T follicular helper cell (primary cell): ENCODE measurements at regions not wholly inside any gene's neighbourhood (a gene's known extent, or its start where the extent isn't known, plus 50 kb on each side); places are given as distances from the start of the nearest gene placed in this dataset.
"Not testable (repeated sequence)": the region's sequence is repeated elsewhere in the genome, so short reads cannot be mapped to it uniquely, and the experiment has no call there.

ENCODE experiments used
- DNase-seq: peaks from one replicate; pipeline ENCODE4 v3.0.0-alpha.2; 2020; ENCODE audit warnings: low read depth

GRCh38 chr4:1572964-1573720 lies 111.0 kb downstream of the FAM53A start:
- DNase-seq, result no peak

DNA sequence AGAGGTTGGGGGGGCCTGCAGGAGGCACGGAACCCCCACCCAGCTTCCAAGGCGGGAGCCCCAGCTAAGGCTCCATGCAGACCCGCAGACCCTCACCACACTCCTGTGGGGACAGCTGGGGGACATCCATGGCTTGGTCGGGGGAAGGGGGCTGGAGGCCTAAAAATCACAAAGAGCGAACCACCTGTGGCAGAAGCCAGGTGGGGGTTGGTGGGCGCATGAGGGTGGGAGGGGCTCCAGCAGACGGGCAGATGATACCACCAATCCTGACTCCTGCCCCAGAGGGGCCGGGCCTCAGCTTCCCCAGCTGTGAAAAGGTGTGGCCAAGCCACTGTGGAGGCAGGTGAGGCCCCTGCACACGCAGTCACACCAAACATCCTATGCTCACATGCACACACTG lies 111.6 kb downstream of the FAM53A start:
- no peak for DNase-seq

DNA sequence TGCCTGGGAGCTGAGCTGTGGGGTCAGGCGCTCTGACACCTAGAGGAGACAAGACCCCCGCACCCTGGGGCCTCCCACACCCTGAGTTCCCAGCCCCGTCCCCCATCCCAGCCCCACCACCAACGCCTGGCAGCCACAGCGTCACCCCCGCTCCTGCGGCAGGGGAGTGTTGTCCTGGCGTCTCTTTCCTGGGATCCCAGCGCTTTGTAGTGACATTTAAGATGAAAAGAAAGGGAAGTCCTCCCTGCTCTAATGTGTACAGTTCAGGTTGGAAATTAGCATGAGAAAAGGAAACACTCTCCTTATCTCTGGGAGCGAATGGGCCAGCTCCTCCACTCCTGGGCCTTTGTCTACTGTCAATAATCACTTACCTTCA lies 112.1 kb downstream of the FAM53A start:
- no peak for DNase-seq

GRCh38 chr4:1571165-1572009 lies 112.7 kb downstream of the FAM53A start:
- no peak for DNase-seq

- no peak for DNase-seq
Observed at GRCh38 chr4:1570291-1571164, 113.6 kb downstream of the FAM53A start.

DNA sequence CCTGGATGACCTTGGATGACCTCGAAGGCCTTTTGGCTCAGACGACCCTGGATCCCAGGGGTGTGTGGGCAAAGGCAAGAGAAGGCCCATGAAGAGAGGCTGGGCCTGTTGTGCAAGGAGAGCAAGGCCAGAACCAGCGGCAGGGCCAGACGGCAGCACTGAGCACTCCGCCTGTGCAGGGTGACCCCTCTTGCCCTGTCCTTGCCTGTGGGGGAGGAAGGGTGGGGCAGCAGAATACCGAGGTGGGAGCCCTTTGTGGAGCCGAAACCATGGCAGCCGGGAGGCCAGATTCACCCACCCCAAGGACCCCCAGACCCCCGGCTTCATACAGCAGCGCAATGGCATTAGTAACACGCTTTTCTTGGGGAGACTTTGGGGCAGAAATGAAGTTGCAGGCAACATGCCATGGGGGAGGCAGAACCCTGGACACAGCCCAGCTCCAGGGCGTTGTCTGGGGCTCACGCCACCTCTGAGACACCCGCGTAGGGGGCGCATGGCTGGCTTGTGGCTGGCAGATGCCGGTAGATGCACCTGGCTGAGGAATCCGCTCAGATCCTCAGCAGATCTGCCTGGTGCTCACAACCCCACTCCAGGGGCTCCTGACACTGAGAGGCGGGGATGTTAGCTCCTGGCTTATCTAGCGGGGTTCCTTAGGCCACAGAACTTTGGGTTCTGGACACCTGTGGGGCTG lies 114.5 kb downstream of the FAM53A start:
- no peak for DNase-seq

GRCh38 chr4:1568855-1569460 lies 115.2 kb downstream of the FAM53A start:
- DNase-seq, result no peak

- DNase-seq, result no peak
Observed at GRCh38 chr4:1567808-1568581, 116.1 kb downstream of the FAM53A start.

GRCh38 chr4:1567519-1567807 lies 116.7 kb downstream of the FAM53A start:
- DNase-seq, result no peak

DNA sequence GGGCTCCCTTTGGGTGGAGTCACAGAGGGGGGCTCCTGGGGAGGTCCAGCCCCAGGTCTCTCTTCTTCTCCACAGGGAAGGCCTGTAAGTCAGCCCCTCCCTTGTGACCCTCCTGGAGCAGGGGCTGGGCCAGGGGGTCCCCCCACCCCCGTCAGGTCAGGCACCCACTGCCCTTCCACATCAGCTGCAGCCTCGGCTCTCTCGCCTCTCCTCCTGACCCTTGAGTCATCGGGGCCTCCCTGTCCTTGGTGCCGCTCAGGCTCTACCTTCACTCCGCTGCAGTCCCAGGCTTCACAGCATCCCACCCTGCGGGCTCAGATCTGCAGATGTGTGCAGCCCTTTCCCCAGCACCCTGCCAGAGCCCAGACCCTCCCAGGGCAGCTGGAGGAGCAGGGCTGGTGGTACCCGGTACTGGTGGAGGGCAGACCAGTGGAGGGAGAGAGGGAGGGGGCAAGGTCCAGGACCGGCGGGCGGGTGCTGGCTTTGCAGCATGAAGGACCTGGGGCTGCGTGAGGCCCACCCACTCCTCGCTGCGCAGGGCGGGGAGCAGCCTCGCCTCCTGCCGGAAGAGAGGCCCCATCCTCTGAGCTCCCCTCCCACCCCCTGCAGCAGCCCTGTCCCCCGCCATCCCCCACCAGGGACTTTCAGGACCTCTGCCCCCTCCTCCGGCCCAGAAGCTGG lies 117.1 kb downstream of the FAM53A start:
- DNase-seq, result no peak

- DNase-seq, result not testable (repeated sequence)
Observed at GRCh38 chr4:1566301-1566837, 117.7 kb downstream of the FAM53A start.

DNA sequence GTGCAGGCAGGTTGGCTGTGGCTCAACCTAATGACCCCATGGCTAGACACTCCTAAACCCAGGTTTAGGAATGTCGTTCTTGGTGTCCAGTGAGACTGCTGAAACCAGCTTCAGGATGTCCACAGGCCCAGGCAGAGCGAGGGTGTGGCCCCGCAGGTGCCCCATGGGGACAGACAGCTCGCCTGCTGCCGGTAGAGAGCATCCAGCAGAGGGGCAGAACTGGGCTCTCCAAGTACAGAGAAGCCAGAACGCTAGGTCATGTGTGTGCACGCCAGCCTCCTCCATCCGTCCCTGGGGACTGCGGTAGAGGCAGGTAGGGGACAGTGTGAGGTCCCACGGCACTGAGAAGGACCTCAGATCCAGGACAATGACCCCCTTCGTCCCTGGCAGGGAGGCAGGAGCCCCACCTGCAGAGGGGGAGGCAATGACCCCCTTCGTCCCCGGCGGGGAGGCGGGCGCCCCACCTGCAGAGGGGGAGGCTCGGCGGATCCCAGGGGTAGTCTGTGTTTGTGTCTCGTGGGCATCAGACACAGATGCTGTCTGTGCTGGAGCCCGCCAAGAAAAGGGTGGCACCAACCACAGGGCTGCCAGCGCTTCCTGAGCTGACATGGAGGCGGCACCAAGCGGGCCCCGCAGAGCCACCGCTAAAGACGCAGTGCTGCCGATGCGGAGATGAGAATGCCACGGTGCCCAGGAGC lies 118.4 kb downstream of the FAM53A start:
- DNase-seq, result no peak

DNA sequence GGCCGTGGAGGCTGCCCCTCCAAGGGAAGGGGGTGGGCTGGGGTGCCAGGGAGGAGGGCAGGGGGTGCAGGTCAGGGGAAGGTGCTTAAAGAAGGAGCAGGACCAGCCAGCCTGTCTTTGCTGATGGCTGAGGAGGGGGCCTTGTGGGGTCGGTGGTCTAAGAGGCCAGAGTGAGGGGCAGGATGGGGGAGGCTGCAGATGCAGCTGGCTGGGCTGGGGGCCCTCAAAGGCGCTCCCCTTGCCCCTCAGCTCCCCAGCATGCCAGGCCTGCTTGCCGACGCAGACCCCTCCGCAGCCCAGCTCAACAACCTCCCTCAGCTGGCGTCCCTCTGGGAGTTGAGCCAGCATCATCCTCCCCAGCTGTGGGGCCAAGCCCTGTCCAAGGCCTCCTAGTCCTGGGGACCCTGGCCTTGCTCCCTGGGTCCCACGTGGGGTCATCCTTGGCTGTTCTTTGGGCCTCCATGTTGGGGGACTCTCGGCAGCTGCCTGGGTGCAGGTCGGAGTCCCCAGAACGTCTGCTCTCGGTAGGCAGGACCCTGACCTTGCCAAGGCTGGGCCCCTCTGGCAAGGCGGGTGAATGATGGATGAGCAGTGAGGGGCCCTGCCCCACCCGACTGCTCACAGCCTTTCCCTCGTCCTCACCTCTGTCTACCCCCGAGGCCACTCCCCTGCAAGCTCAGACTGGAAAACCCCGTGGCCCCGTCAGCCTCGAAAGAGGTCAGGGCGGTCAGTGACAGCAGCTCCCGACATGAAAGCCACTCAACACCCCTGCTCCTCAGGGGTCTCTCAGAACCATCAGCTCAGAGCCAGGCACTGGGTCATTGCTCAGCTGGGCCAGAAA lies 119.4 kb downstream of the FAM53A start:
- DNase-seq, result no peak

DNA sequence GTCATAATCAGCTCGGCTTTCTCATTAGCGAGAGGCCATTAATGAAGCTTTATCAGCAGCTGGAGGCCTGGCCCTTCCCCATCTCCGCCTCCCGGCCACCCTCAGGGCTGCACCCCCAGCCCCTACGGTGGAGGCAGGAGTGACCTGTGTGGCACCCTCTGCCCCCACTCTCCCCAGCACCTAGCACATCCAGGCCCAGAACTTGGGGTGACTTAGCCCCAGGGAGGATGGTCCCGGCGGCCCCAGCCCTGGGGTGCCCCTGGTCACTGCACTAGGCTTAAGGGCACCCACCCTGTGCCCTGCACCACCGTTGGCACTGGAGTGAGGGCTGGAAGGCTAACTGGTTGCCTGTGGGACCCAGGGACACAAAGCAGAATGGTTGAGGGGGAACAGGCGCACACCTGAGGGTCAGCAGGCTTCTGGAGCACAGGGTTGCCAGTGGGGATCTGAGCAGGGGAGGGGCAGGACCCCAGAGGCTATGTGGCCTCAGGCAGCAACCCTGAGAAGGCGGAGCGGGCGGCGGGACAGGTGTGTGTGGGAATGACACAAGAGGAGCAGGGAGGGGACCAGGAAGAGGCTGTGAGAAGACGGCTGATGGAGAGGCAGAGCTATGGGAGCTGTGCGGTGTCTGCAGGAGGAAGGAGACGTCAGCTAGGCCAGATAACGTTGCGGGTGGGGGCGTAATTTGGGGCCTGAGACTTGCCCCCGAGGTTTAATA lies 120.2 kb downstream of the FAM53A start:
- no peak for DNase-seq

DNA sequence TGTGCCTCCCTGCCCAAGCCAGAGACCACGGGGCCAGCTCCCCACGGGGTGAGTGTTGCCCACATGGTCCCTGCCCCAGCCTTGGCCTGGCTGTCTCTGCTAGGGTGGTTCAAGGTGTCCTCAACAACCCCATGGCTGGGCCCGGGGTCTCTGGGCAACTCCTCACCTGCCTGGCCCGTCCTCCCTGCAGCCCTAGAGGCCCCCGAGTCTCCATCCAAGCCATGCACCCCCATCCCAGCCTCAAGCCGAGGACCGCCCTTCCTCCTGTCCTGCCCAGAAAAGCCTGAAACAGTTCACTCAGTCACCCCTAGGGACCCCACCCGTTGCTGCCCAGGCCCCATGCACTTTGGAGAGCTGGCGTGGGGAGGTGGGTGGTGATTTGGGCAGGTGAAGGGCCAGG lies 120.9 kb downstream of the FAM53A start:
- no peak for DNase-seq

GRCh38 chr4:1562771-1563170 lies 121.3 kb downstream of the FAM53A start:
- no peak for DNase-seq

GRCh38 chr4:1562371-1562770 lies 121.7 kb downstream of the FAM53A start:
- no peak for DNase-seq
